ENCODE measurements at regions not wholly inside any gene's neighbourhood (a gene's known extent, or its start where the extent isn't known, plus 50 kb on each side); places are given as distances from the start of the nearest gene placed in this dataset.
A peak's percentile ranks its signal among the peaks of the same experiment; 100 is the strongest.
"Not testable (repeated sequence)": the region's sequence is repeated elsewhere in the genome, so short reads cannot be mapped to it uniquely, and the experiment has no call there.

DNA sequence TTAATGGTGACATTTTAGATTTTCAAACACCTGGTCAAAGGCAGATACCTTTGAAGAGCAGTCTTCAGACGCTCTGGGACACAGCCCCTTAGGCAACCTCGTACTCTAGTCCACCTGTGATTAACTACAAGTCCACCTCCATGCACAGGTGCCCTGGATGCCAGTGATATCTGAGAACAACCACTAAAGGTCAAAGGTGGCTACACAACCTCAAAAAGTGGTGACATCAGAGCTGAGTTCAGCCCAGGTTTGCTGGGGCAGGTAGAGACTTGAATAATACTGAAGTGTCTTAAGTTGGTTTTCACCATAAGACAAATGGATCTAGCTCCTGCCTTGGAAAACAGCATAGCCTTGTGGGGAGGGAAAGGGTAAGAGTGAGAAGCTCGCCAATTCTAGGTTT, 143.4 kb upstream of the ADO start:
- DNase-seq (ENCODE audit: low spot score), result no peak

DNA sequence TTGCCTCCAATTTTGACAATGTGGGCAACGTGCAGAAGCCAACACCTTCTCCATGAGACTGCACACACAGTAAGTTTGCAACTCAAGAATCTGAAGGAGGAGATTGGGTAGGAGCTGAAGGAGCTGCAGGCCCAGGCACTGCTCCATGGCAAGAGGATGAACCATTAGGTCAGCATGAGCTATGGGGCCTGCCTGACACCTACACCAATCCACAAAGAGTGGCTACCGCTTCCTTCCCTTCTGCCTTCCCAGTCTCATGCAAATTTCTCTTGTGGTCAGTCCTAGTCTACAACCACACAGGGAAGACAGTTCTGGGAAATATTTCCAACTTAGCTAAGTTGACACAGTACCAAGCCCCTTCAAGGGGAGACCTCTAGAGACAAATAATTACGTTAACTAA, 142.0 kb upstream of the ADO start:
- DNase-seq (ENCODE audit: low spot score), result no peak

DNA sequence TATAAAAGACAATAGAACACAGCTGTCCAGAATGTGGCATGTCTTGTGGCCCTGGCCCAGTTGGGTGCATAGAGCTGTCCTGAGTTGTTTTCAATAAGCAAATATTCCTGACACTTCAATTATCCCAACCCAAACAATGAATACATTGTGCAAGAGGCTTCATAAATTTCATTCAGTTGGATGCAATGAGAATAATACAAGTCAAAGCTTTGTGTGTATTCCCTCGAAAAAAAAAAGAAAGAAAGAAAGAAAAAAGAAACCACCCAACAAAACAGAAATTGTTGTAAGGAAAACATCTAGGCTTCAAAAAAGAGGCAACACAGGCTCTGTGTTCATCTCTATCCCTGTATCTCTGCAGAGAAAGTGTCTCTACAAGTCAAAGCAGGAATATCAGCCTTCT, 138.7 kb upstream of the ADO start:
- no peak for DNase-seq (ENCODE audit: low spot score)

DNA sequence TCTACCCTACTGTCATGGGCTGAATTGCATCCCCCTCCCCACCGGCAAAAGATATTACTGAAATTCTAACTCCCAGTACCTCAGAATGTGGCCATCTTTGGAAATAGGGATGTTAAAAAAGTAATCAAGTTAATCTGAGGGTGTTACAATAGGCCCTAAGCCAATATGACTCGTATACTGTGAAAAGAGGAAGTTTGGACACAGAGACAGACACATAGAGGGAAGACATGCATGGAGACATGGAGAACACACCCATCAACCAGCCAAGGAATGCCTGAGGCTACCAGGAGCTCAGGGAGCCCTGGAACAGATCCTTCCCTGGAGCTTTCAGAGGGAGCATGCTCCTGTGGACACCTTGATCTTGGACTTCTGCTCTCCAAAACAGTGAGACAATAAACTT, 138.2 kb upstream of the ADO start:
- no peak for DNase-seq (ENCODE audit: low spot score)

DNA sequence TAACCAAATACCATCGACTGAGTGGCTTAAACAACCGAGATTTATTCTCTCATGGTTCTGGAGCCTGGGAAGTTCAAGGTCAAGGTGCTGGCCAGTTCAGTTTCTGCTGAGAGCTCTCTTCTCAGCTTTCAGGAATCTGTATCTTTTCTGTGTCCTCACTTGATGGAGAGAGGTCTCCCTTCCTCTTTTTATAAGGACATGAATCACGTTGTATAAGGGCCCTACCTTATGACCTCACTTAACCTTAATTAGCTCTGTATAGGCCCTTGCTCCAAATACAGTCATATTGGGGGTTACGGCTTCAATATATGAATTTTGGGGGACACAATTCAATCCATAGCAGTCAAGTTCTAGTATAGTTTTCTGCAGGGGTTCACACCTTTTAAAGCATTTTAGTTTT, 135.2 kb upstream of the ADO start:
- no peak for DNase-seq (ENCODE audit: low spot score)

DNA sequence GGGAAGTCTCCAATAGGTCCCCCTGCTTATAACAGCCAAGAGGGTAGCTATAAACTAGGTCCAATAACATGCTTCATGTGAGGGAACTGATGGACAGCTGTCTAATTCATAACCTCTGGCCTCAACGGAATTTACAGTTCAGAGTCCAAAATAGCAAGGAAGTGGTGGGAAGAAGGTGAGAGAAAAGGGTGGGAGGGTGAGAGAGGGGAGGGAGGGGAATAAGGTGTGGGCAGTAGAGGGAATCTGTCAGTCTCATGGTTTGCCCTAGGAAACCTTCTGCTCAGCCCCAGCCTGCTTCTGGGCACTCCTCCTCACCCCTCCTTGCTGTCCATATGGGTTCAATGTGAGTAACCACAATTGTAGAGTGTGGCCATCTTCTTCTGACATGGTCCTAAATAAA, 133.4 kb upstream of the ADO start:
- no peak for DNase-seq (ENCODE audit: low spot score)

DNA sequence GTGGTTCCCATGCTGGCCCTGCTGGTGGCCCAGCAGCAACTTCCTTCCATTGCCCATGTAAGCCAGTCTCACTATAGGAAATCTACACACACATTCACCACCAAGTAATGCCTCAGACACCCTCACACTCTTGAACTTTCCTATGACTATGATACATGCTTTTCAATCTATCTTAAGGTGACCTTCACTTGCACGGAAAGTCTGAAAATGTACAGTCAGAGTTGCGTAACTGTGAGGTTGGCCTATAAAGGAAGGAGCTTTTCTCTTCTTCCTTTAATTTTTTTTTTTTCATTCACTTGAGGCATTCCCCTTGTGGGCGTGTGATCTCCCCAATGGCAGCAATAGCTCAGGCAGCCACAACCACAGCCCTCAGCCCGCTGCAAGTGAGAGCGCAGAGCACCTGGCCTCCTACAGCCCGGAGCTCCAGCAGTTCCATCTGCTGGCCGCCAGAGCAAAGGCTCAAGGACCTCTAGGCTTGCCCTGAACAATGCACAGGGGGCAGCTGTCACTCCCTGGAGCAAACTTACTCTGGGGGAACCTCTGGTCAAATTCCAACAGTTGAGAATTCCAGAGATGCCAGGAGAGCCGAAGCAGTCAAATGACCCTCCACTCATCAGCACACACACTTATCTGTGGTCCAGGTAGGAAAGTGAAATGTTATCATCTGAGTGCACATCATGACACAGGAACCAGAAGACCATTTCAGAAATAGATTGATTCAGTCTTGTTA, 123.1 kb upstream of the ADO start:
- peak; percentile 73 for DNase-seq (ENCODE audit: low spot score)

DNA sequence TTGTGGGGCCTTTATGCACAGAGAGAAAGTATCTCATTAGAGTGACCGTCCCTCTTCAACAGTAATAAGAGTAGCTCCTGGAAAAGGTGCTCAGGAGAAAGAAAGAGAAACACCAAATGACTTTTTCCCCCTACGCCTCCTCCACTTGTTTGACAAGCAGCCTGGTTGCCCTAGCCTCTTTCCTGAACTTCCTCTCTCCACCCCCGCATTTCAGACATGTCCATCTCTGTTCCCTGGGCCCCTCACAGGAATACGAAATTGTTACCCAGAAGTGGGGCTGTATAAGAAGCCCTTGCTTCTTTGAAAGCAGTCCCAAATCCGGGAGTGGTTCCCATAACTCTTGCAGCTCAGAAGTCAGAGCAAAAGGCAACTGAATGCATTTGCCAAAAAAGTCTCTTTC, 119.6 kb upstream of the ADO start:
- no peak for DNase-seq (ENCODE audit: low spot score)

DNA sequence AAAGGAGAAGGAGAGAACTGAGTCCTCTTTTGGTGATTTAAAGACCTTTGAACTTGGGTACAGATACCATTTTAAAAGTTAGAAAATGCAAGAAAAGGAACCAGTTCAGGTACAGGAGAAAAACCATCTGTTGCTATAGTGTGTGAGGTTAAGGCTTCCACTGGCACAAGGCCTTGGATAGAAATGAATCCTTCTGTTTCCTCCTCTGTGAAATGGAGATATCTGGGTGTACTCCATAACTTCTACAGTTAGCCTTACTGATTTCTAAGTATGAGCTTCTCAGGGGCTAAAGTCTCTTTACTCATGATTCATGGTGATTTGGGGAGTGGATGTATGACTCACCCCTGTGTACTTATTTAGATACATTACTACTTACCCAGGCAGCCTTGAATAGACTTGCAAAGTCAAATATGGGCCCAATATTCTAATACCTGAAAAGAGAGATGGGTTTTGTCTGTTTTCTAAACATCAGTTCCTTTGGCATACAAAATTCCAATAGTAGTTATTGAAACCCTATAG, 117.2 kb upstream of the ADO start:
- DNase-seq (ENCODE audit: low spot score), result no peak

DNA sequence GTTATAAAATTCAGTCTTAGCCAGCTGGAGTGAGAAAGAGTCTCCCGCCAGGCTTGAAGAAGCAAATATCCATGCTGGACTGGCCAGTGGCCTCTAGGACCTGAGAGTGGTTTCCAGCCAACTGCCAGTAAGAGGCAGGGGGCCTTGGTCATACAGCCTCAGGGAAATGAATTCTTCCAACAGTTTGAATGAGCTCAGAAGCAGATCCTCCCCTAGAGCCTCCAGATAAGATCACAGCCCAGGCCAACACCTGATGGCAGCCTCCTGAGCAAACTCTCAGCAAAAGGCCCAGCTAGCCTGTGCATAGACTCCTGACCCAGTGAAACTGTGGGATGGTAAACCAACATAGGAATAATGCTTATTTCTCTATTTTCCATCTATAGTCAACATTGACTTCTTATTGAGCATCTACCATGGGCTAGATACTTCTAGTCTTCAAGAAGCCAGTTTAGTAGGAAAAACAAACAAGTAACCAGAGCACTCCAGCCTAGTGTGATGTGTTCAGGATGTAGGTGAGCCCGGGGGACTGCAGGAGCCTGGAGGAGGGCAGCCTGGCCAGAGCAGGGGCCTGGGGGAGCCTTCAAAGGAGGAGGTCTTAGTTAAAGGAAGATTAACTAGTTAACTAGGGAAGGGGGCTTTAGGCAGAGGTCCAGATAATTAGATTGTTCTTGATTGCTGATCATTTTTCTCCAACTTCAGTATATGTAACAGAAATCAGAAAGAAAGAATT, 115.4 kb upstream of the ADO start:
- no peak for DNase-seq (ENCODE audit: low spot score)

DNA sequence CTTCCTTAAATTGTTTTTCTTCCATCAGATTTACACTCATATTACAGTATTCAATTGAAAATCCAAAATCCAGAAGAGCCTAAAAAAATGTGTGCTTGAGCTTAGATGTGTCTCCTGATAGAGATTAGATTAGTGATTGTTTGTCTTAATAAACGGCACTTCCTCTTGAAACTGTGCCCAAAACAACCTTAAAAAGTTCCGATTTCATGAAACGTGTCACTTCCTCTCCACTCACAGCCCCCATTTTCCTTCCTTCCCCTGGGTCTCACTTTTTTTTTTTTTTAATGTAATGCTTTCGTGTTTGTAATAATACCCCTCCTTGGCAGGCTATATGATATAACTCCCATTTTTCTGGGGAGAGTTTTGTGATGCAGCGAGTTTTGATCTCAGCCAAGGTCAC, 114.8 kb upstream of the ADO start:
- no peak for DNase-seq (ENCODE audit: low spot score)

DNA sequence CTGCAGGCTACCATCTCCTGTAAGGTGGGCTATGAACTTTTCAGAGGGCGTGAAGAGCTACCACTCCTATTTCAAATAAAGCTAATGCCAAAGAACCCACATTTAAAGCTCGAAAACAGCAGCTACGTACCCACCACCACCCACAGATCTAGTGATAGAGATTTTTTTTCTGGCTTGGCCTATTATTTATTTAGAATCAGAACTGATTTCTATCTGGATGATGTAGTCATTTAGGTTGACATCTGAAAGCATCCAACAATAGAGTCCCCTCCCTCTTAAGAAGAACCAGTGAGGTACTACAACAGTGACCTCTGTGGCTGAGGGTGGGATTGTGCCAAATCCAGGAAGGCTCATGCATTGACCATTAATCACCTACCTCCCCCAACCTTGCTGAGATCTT, 113.8 kb upstream of the ADO start:
- no peak for DNase-seq (ENCODE audit: low spot score)

DNA sequence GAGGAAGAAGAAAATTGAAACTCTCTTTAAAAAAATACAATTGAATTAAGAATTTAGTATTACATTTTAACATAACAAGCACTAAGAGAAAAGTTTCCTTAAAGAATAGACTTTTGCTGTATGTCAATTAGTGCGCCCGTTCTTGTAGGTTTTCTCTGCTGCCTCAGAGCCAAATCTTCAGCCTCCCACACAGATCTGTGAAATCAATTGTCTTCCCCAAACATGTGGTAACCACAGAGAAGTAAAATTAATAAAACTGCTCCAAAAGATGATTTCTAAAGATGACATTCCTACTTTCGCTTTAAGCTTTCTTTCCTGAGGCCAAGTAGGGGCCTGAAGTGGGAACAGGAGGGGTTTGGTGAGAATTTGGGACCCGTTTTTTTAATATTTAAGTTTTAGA, 113.2 kb upstream of the ADO start:
- no peak for DNase-seq (ENCODE audit: low spot score)

DNA sequence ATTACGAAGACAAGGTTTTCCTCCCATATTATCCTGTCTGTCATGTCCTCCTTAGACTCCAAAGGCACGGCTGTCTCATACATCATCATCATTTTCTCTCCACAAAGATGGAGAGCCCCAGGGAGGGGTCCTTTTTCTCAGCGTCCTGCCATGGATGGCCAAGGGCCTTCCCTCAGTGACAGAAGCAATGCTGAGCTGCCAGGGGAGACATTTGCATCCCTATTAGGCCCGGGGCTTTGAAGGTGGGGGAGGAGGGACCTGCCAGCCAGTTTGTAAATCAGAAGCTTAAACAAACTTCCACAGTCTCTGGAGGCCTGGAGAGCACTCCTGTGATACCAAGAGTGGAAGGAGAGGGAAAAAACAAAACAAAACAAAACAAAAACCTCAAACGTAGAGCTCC, 112.4 kb upstream of the ADO start:
- no peak for DNase-seq (ENCODE audit: low spot score)

DNA sequence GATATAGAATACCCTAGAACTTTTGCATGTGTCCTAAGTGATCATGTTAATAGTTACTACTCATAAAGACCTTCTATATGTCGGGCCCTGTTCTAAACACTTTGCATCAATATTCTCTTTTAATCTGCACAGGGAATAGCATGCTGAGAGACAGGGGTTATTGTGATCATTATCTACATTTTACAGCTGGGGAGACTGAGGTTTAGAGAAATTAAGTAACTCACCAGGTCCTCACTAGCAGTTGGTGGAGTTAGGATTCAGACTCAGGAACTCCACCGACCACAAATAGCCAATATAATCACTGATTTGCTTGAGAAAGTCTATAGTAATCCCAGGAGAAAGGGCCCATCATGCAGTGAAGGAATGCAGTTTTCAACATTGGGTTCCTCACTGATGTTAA, 111.2 kb upstream of the ADO start:
- no peak for DNase-seq (ENCODE audit: low spot score)

DNA sequence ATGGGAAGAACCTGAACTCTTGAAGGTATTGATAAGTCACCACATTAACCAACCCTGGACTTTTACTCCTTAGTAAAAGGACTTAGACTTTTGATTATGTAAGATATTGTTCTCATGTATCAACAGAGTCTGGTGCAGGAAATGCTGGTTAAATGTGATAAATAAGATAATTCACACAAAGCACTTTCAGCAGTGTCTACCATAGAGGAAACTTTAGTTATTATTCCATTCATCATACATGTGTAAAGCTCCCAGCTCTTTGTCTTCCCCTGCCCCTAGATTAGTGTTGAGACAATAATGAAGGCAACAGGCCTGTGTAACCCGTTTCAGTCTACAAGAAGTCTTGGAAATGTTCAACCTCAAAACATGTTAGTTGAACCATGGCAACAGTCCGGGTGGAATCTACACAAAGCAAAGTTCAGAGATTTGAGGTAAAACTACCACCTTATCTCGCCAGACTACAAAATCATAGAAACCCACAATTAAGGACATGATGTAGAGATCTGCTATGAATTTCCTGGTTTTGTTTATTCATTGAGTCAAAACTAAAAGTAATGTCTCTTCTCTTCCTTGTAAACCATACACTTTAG, 109.9 kb upstream of the ADO start:
- DNase-seq (ENCODE audit: low spot score), result no peak

DNA sequence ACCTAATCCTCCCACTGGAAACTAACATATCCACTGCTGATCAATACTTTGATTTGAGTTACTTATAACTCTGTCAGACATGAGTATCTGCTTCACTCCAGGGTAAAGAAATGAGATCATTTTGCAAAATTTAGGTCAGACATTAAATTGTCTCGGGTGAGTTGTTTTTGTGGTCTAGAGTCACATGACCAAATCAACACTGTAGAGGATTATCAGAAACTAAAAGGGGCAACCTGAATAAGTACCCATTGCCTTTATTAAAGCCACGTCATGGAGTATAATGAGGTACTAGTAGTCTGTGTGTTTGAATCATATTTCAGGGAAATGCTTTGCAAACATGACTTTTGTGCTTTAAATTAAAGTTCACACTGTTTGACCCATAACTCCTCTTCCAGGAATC, 107.7 kb upstream of the ADO start:
- DNase-seq (ENCODE audit: low spot score), result no peak

DNA sequence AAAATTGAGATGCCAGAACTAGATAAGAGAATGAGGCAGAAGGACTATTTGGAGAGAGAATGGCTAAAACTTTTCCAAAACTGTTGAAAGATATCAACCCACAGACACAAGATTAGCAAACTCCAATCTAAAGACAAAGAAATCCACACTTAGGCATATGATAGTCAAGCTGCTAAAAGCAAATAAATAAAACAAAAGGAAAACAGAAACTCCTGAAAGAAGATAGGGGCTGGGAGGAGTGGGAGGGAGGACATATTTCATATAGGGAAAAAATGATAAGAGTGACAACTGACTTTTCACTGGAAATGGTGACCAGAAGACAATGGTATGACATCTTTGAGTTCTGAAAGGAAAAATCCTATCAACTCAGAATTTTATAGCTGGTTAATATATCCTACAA, 105.4 kb upstream of the ADO start:
- DNase-seq (ENCODE audit: low spot score), result no peak

DNA sequence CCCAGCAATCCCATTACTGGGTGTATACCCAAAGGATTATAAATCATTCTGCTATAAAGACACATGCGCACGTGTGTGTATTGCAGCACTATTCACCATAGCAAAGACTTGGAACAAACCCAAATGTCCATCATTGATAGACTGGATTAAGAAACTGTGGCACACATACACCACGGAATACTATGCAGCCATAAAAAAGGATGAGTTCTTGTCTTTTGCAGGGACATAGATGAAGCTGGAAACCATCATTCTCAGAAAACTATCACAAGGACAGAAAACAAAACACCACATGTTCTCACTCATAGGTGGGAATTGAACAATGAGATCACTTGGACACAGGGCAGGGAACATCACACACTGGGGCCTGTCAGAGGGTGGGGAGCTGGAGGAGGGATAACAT, 100.4 kb upstream of the ADO start:
- DNase-seq (ENCODE audit: low spot score), result not testable (repeated sequence)

DNA sequence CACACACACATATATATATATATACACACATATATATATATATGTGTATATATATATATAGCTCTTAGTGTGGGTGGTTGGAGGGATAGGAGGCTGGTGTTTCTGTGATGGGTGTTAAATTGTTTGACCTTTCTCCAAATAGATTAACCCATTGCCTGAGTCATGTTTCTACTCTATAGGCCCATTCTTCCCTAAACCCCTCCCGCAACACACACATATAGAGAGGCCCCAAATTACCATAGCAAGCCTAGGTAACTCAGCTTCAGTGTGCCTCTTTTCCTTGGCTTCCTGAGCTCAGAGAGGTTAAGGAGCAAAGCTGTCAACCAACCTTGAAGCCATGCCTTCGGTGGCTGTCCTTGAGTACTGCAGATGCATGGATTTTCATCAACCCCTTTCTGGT, 98.7 kb upstream of the ADO start:
- DNase-seq (ENCODE audit: low spot score), result no peak

DNA sequence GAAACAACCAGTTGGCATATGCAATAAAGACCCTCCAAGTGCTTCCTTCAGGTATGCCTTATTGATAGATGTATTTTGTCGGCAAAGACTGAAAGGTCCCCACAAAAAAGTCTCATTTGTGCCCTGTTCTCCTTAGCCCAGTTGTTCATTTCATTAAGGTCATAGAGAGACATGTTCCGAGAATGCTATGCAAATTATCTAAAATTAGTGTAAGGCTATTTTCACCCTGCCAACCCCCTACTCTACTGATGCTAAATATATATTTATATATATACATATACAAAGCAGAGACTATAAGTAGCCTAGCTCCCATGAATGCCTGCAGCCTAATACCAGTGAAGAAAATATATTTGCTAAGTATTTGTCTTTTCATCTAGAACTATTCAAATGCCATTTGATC, 96.7 kb upstream of the ADO start:
- DNase-seq (ENCODE audit: low spot score), result no peak

DNA sequence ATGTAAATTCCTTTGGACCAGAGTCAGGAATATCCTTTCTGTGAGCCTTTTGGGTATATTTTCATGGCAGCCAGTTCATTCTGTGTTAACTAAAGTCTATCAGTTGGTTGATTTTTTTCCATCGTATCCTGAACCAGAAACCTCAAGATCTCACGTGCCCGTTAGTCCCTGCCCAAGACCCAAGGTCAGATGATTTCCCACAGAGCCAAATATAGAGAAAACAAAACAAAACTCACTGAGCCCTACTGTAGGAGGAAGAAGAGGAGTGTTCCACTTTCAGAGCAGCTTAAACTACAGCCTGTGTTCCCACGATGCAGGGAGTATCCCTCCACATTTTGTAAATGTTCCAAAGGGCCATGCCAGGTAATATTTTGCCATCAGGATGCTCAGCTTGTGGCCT, 96.0 kb upstream of the ADO start:
- no peak for DNase-seq (ENCODE audit: low spot score)

DNA sequence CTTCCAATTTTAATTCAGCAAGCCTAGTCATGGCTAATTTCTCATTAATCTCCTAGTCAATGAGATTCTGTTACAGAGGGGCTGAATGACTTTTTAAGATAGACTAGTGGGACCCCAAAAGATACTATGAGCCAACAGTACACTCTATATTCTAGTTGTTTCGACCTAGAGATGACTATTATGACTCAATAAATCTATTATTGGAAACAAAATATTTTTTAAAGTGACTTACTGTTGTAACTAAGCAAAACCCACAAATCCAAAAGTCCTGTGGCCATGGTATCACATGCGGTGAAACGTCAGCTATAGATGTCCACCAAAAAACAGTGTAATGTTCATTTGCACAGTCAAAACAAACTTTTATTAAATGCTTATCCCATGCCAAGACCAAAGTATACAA, 95.3 kb upstream of the ADO start:
- DNase-seq (ENCODE audit: low spot score), result no peak

DNA sequence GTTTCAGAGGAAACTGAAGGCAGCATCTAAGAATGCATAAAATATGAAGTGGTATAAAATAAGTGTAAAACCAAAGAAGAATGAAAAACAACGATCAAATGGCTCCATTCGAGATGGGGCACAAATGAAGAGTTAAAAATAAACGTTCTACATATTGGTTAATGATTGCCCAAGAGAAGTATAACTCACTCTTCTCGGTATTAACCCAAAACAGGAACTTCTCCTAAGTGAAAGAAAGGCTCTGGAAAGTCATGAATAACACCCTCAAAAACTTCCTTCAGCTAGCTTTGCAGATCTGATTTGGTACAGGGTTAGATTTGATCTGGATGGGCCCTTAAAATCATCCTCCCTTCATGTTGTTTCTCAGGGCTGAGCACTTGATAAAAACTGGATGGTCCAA, 94.3 kb upstream of the ADO start:
- DNase-seq (ENCODE audit: low spot score), result no peak

All from activated CD4-positive, alpha-beta T cell treated with anti-CD3 and anti-CD28 coated beads, Interleukin-2, Interleukin-4, amounts not matched to agents 100 ng/mL and 50 ng/mL, durations not matched to agents 16 hours and 8 hours (primary cell).